SK-N-SH (cell line): ENCODE measurements at regions not wholly inside any gene's neighbourhood (a gene's known extent, or its start where the extent isn't known, plus 50 kb on each side); places are given as distances from the start of the nearest gene placed in this dataset.

Source experiments
- CTCF ChIA-PET: fragments of 300-600, 350-600 bp; formaldehyde crosslinking; extraction: SDS; loops from one replicate; lab custom pipeline; 2021; lab: Yijun Ruan, JAX
- POLR2A ChIA-PET: fragments of 350-600 bp; sonication (Branson Sonifier 250); formaldehyde crosslinking; extraction: SDS; loops from one replicate; lab custom pipeline; 2020; ENCODE audit warnings: antibody characterized with exemption, inconsistent platforms; lab: Yijun Ruan, JAX
- DNase-seq: peaks from one replicate; pipeline ENCODE4 v3.0.0; 2012
- H2AFZ ChIP-seq: fragments of 200-600 bp; sonication (generic); 2 replicates; pipeline ENCODE4 v1.8.1; 2016; ENCODE audit warnings: antibody characterized with exemption, mild to moderate bottlenecking, low read depth
- H3F3A ChIP-seq: fragments of 200-600 bp; sonication (generic); replicated peaks from 2 replicates; pipeline ENCODE3; 2016; ENCODE audit warnings: antibody characterized with exemption, mild to moderate bottlenecking; ENCODE audit not compliant: insufficient read depth
- H3K27ac ChIP-seq, 2 experiments: fragments of 200-500 bp in 1 of 2; fragments of 200-600 bp in 1 of 2; sonication (Bioruptor generic) in 1 of 2; sonication (generic), shearing (Covaris generic) in 1 of 2; 2 replicates each; pipeline versions ENCODE4 v1.5.1 to v1.6.1; 2014 to 2016; ENCODE audit warnings: low read depth in 2 of 2, inconsistent platforms in 1 of 2, low read length in 1 of 2, mild to moderate bottlenecking in 1 of 2, mixed read lengths in 1 of 2
- H3K27me3 ChIP-seq: fragments of 200-600 bp; sonication (generic), shearing (Covaris generic); 2 replicates; pipeline ENCODE4 v1.6.1; 2016; ENCODE audit warnings: mixed run types; ENCODE audit not compliant: insufficient read depth
- H3K36me3 ChIP-seq, 2 experiments: fragments of 200-500 bp in 1 of 2; fragments of 200-600 bp in 1 of 2; sonication (Bioruptor generic) in 1 of 2; sonication (generic) in 1 of 2; replicated peaks in 1 of 2; 2 replicates each; pipeline versions ENCODE3 to v1.5.1; 2014 to 2016; ENCODE audit warnings: low read length in 1 of 2, mild to moderate bottlenecking in 1 of 2; ENCODE audit not compliant: insufficient read depth in 2 of 2, control insufficient read depth in 1 of 2
- H3K4me1 ChIP-seq, 2 experiments: fragments of 200-500 bp in 1 of 2; fragments of 200-600 bp in 1 of 2; sonication (Bioruptor generic) in 1 of 2; sonication (generic), shearing (Covaris generic) in 1 of 2; 2 replicates each; pipeline versions ENCODE4 v1.5.1 to v1.6.1; 2014 to 2016; ENCODE audit warnings: low read depth in 1 of 2, low read length in 1 of 2, mixed run types in 1 of 2; ENCODE audit not compliant: insufficient read depth in 2 of 2, control insufficient read depth in 1 of 2
- H3K4me2 ChIP-seq: fragments of 200-600 bp; sonication (generic), shearing (Covaris generic); 2 replicates; pipeline ENCODE4 v1.6.1; 2017; ENCODE audit warnings: mixed run types
- H3K4me3 ChIP-seq, 2 experiments: fragments of 200-500 bp in 1 of 2; fragments of 200-600 bp in 1 of 2; sonication (Bioruptor generic) in 1 of 2; sonication (generic), shearing (Covaris generic) in 1 of 2; 2 replicates each; pipeline versions ENCODE4 v1.5.1 to v1.8.1; 2014 to 2016; ENCODE audit warnings: low read depth in 2 of 2, inconsistent platforms in 1 of 2, low read length in 1 of 2, mild to moderate bottlenecking in 1 of 2, mixed read lengths in 1 of 2, moderate library complexity in 1 of 2
- H3K79me2 ChIP-seq: fragments of 200-600 bp; sonication (generic); 2 replicates; pipeline ENCODE4 v1.8.1; 2017; ENCODE audit warnings: mild to moderate bottlenecking; ENCODE audit not compliant: insufficient read depth
- H3K9ac ChIP-seq: fragments of 200-600 bp; sonication (generic); 2 replicates; pipeline ENCODE4 v1.6.1; 2017; ENCODE audit warnings: mixed run types
- H3K9me2 ChIP-seq: fragments of 200-600 bp; sonication (generic); 2 replicates; pipeline ENCODE4 v1.6.1; 2017; ENCODE audit warnings: mixed run types
- H3K9me3 ChIP-seq: fragments of 200-600 bp; sonication (generic); 2 replicates; pipeline ENCODE4 v1.6.1; 2017; ENCODE audit warnings: mixed run types, mild to moderate bottlenecking, moderate library complexity
- H4K20me1 ChIP-seq: fragments of 200-600 bp; sonication (generic); 2 replicates; pipeline ENCODE4 v1.6.1; 2017; ENCODE audit warnings: mild to moderate bottlenecking, mixed run types; ENCODE audit not compliant: insufficient read depth
- ELF1 ChIP-seq: IDR thresholded peaks from 2 replicates; pipeline ENCODE4 v1.4.0; 2012
- EP300 ChIP-seq, 2 experiments: IDR thresholded peaks; 2 replicates each; pipeline versions ENCODE4 v1.4.0 to v1.6.1; 2012; ENCODE audit warnings: borderline replicate concordance in 1 of 2, low read depth in 1 of 2, low read length in 1 of 2
- GABPA ChIP-seq: IDR thresholded peaks from 2 replicates; pipeline ENCODE4 v1.4.0; 2012; ENCODE audit warnings: low read depth, mild to moderate bottlenecking
- JUND ChIP-seq: IDR thresholded peaks from 2 replicates; pipeline ENCODE4 v1.4.0; 2012
- MEF2A ChIP-seq: IDR thresholded peaks from 2 replicates; pipeline ENCODE4 v1.4.0; 2012; ENCODE audit warnings: low read depth, borderline replicate concordance
- MXI1 ChIP-seq: IDR thresholded peaks from 2 replicates; pipeline ENCODE4 v1.6.1; 2012; ENCODE audit warnings: mild to moderate bottlenecking, low read depth, low read length, improper control_type of control experiment
- NFIC ChIP-seq: IDR thresholded peaks from 2 replicates; pipeline ENCODE4 v1.4.0; 2012; ENCODE audit warnings: borderline replicate concordance
- NRF1 ChIP-seq: IDR thresholded peaks from 2 replicates; pipeline ENCODE4 v1.6.1; 2012; ENCODE audit warnings: low read depth, mild to moderate bottlenecking, low read length
- POLR2AphosphoS5 ChIP-seq: IDR thresholded peaks from 2 replicates; pipeline ENCODE4 v1.6.1; 2012; ENCODE audit warnings: low read depth, low read length
- RAD21 ChIP-seq: IDR thresholded peaks from 2 replicates; pipeline ENCODE4 v1.6.1; 2012; ENCODE audit warnings: mild to moderate bottlenecking, low read length
- RCOR1 ChIP-seq: fragments of 150-350 bp; IDR thresholded peaks from 2 replicates; pipeline ENCODE4 v1.6.1; 2017; ENCODE audit warnings: antibody characterized with exemption, low read length
- RFX5 ChIP-seq: IDR thresholded peaks from 2 replicates; pipeline ENCODE4 v1.6.1; 2012; ENCODE audit warnings: mild to moderate bottlenecking, improper control_type of control experiment, low read length
- SIN3A ChIP-seq: IDR thresholded peaks from 2 replicates; pipeline ENCODE4 v1.6.1; 2012; ENCODE audit warnings: low read depth, mild to moderate bottlenecking, low read length, moderate library complexity, borderline replicate concordance
- SMC3 ChIP-seq: IDR thresholded peaks from 2 replicates; pipeline ENCODE4 v1.6.1; 2012; ENCODE audit warnings: low read depth, low read length, improper control_type of control experiment
- TAF1 ChIP-seq: IDR thresholded peaks from 2 replicates; pipeline ENCODE4 v1.6.1; 2012; ENCODE audit warnings: low read depth, mild to moderate bottlenecking, low read length, moderate library complexity, borderline replicate concordance
- TCF12 ChIP-seq: IDR thresholded peaks from 2 replicates; pipeline ENCODE4 v1.4.0; 2012
- TEAD4 ChIP-seq: IDR thresholded peaks from 2 replicates; pipeline ENCODE4 v1.4.0; 2012; ENCODE audit warnings: mild to moderate bottlenecking, borderline replicate concordance; ENCODE audit not compliant: insufficient read depth
- WGBS: methylation state at CpG from one replicate; pipeline ENCODE4 v1.1.6; 2017; ENCODE audit warnings: low lambda C conversion rate; 5-methylcytosine and 5-hydroxymethylcytosine counted together
- TF ChIP-seq, protein P1 (sequence below): IDR thresholded peaks from 2 replicates; pipeline ENCODE4; 2012
- TF ChIP-seq, protein P2 (sequence below): fragments of 150-350 bp; IDR thresholded peaks from 2 replicates; pipeline ENCODE4 v1.6.1; 2016; ENCODE audit warnings: mild to moderate bottlenecking, low read depth, low read length
- TF ChIP-seq, protein P3 (sequence below): IDR thresholded peaks from 2 replicates; pipeline ENCODE4 v1.4.0; 2012; ENCODE audit warnings: low read depth, borderline replicate concordance

DNA sequence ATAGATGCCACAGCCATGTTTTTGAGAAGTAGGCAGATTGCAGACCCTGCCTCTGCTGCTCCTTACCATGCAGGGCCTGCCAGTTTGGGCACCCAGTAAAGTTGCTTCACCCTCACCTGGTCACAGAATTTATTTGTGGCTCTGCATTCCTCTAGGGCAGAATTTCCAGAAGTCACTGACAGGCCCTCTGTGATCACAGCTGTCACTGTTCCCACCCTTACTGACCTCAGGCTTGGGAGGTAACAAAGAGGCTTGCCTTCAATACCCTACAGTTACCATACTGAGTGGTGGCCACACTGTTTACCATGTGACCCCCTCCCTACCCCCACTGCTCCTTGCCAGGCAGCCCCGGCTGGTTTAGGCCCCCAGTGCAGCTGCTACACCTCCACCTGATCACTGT, 375.1 kb downstream of the SH3BGRL start:
- POLR2A ChIA-PET = no interaction called here
- no peaks in the 10 kb centered on the region for H3K27me3 ChIP-seq
- H2AFZ ChIP-seq = no peak overlapping the region
- CTCF ChIA-PET = no interaction called here
- no peaks in the 10 kb centered on the region for H3F3A ChIP-seq
- no peaks in the 10 kb centered on the region for H3K9me3 ChIP-seq
- WGBS = 0% methylated on average over 1 of the region's 1 CpG
- DNase-seq = no peak
- no peaks in the 10 kb centered on the region for H4K20me1 ChIP-seq
- H3K4me2 ChIP-seq = no peak overlapping the region
- H3K79me2 ChIP-seq = no peaks in the 10 kb centered on the region
- TF ChIP-seq, protein P1, sequence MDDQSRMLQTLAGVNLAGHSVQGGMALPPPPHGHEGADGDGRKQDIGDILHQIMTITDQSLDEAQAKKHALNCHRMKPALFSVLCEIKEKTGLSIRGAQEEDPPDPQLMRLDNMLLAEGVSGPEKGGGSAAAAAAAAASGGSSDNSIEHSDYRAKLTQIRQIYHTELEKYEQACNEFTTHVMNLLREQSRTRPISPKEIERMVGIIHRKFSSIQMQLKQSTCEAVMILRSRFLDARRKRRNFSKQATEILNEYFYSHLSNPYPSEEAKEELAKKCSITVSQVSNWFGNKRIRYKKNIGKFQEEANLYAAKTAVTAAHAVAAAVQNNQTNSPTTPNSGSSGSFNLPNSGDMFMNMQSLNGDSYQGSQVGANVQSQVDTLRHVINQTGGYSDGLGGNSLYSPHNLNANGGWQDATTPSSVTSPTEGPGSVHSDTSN = no peak
- TF ChIP-seq GABPA (no peak), JUND (no peak), POLR2AphosphoS5 (no peak), RCOR1 (no peak), TEAD4 (no peak), TCF12 (no peak), EP300 (IDR thresholded peaks at IDR 0.05; ENCODE audit: borderline replicate concordance in 1 of 2, low read depth in 1 of 2, low read length in 1 of 2) (no peak), SMC3 (no peak), MXI1 (no peak), RAD21 (no peak), SIN3A (no peak), NFIC (no peak), TAF1 (no peak), MEF2A (no peak)
- TF ChIP-seq, protein P2, sequence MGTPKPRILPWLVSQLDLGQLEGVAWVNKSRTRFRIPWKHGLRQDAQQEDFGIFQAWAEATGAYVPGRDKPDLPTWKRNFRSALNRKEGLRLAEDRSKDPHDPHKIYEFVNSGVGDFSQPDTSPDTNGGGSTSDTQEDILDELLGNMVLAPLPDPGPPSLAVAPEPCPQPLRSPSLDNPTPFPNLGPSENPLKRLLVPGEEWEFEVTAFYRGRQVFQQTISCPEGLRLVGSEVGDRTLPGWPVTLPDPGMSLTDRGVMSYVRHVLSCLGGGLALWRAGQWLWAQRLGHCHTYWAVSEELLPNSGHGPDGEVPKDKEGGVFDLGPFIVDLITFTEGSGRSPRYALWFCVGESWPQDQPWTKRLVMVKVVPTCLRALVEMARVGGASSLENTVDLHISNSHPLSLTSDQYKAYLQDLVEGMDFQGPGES = no peak
- no peaks in the 10 kb centered on the region for H3K36me3 ChIP-seq
- no peak overlapping the region for H3K4me3 ChIP-seq
- H3K27ac ChIP-seq = no peak overlapping the region
- H3K4me1 ChIP-seq = no peaks in the 10 kb centered on the region
- no peak overlapping the region for H3K9ac ChIP-seq
- H3K9me2 ChIP-seq = 0 out of 2 replicates have a peak, but pooled peaks cover 3% of the 10 kb centered on the region

DNA sequence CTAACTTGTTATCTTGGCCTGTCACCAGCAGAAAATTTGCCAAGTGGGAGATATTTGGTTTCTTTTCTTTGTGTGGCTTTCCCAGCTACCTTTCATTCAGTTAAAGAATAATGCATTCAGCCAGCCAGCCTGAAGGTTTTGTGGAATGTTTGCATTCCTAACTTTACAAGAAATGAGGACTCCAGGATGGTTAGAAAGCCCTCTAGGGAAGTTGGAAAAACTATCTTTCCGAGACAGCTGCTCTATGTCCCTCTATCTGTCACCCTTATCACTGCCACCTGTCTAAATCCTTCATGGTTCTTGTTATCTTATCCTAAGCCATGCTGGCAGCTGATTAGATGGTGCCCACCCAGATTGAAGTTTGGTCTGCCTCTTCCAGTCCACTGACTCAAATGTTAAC, 384.2 kb downstream of the SH3BGRL start:
- Histone ChIP-seq H3K4me3 (no peak overlapping the region), H3K4me2 (no peak overlapping the region), H3K27ac (no peak overlapping the region), H3K9ac (no peak overlapping the region), H3K9me3 (no peaks in the 10 kb centered on the region), H3K9me2 (no peaks in the 10 kb centered on the region), H3F3A (no peaks in the 10 kb centered on the region), H4K20me1 (no peaks in the 10 kb centered on the region), H3K27me3 (no peaks in the 10 kb centered on the region), H2AFZ (no peak overlapping the region), H3K36me3 (no peaks in the 10 kb centered on the region), H3K4me1 (no peaks in the 10 kb centered on the region), H3K79me2 (no peaks in the 10 kb centered on the region)
- ChIA-PET CTCF (no interaction called here), POLR2A (no interaction called here)
- 0% methylated on average over 1 of the region's 1 CpG for WGBS
- TF ChIP-seq, protein P3, sequence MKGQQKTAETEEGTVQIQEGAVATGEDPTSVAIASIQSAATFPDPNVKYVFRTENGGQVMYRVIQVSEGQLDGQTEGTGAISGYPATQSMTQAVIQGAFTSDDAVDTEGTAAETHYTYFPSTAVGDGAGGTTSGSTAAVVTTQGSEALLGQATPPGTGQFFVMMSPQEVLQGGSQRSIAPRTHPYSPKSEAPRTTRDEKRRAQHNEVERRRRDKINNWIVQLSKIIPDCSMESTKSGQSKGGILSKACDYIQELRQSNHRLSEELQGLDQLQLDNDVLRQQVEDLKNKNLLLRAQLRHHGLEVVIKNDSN = no peak
- TF ChIP-seq RAD21 = no peak
- no peak for TF ChIP-seq ELF1
- no peak for TF ChIP-seq NFIC
- no peak for TF ChIP-seq RFX5
- no peak for TF ChIP-seq NRF1
- TF ChIP-seq RCOR1 = no peak
- no peak for DNase-seq
